Activated naive CD4-positive, alpha-beta T cell treated with anti-CD3 and anti-CD28 coated beads for 36 hours (primary cell): ENCODE measurements at regions not wholly inside any gene's neighbourhood (a gene's known extent, or its start where the extent isn't known, plus 50 kb on each side); places are given as distances from the start of the nearest gene placed in this dataset.
"Not testable (repeated sequence)": the region's sequence is repeated elsewhere in the genome, so short reads cannot be mapped to it uniquely, and the experiment has no call there.

Source experiments
- CTCF ChIA-PET: fragments of 350-600 bp; sonication (Branson Sonifier 250); formaldehyde crosslinking; loops from one replicate; lab custom pipeline; 2021; ENCODE audit warnings: antibody characterized with exemption; lab: Charles Lee
- DNase-seq: peaks from one replicate; pipeline ENCODE4 v3.0.0-alpha.2; 2020
- H3K27ac Mint-ChIP-seq: one replicate; pipeline ENCODE4 v1.8.0; 2021; ENCODE audit warnings: mild to moderate bottlenecking, mixed read lengths
- H3K27me3 Mint-ChIP-seq: one replicate; pipeline ENCODE4 v1.8.0; 2021; ENCODE audit warnings: low read depth, mixed read lengths
- H3K36me3 Mint-ChIP-seq: one replicate; pipeline ENCODE4 v1.8.0; 2021; ENCODE audit warnings: low read depth, mixed read lengths
- H3K4me1 Mint-ChIP-seq: one replicate; pipeline ENCODE4 v1.8.0; 2021; ENCODE audit warnings: low read depth, mixed read lengths
- H3K4me3 Mint-ChIP-seq: one replicate; pipeline ENCODE4 v1.8.0; 2021; ENCODE audit warnings: mild to moderate bottlenecking, moderate library complexity, mixed read lengths
- H3K9me3 Mint-ChIP-seq: one replicate; pipeline ENCODE4 v1.8.0; 2021; ENCODE audit warnings: mixed read lengths
- intact Hi-C: fragments of 100-400 bp; cut with micrococcal nuclease; formaldehyde crosslinking; loops from one replicate; pipeline ENCODE4 v1.15.1; 2023

DNA sequence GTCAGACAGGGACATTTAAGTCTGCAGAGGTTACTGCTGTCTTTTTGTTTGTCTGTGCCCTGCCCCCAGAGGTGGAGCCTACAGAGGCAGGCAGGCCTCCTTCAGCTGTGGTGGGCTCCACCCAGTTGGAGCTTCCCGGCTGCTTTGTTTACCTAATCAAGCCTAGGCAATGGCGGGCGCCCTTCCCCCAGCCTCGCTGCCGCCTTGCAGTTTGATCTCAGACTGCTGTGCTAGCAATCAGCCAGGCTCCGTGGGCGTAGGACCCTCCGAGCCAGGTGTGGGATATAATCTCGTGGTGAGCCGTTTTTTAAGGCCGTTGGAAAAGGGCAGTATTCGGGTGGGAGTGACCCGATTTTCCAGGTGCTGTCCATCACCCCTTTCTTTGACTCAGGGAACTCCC is 152.0 kb downstream of the SEM1 start:
- DNase-seq, H3K27ac Mint-ChIP-seq, H3K4me1 Mint-ChIP-seq, H3K9me3 Mint-ChIP-seq, H3K4me3 Mint-ChIP-seq, intact Hi-C loops, H3K27me3 Mint-ChIP-seq, H3K36me3 Mint-ChIP-seq, CTCF ChIA-PET: not testable (repeated sequence)

DNA sequence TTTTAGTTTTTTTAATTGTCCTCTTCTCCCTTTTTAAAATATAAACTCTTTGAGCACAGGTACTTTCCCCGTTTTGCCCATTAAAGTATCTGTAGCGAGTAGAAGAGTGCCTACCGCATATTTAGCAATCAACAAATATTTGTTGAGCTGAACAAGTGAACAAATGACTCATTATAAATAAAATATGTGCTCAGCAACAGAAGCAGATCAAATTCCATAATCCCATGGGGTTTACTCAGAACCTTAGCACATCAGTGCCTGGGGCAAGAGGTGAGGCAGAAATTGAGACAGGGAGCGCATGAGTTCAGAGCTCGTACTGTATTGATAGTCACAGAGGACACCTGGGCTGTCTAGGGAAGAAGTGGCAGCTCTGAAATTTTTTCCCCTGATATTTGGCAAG is 161.0 kb downstream of the SEM1 start:
- H3K36me3 Mint-ChIP-seq: no peaks in the 10 kb centered on the region
- no peak overlapping the region for H3K27ac Mint-ChIP-seq
- no peaks in the 10 kb centered on the region for H3K4me1 Mint-ChIP-seq
- intact Hi-C loops: no loop called here
- no peak overlapping the region for H3K4me3 Mint-ChIP-seq
- no peaks in the 10 kb centered on the region for H3K9me3 Mint-ChIP-seq
- CTCF ChIA-PET: no interaction called here
- DNase-seq: no peak
- peaks cover 1% of the 10 kb centered on the region for H3K27me3 Mint-ChIP-seq

DNA sequence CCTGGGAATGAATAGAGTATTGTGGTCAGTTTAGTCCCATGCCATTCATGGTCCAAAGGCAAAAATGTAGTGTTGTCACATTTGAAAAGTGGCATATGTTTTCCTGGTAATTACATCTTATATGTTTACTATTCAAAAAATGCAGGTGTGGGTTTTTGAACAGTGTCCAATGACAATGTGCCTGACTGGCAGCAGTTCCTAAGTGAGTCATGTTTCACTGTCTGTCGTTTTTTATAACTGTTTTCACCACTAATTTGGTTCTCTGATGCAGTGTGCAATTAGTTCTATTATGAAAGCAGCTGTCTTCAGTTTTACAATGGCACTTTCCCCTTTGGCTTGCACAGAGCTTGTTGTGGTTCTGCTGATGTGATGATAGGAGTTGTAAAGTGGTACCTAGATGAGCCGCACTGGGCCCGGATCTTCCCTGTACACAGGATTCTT is 162.3 kb downstream of the SEM1 start:
- Mint-ChIP-seq H3K36me3 (no peaks in the 10 kb centered on the region), H3K27ac (no peak overlapping the region), H3K4me1 (no peaks in the 10 kb centered on the region), H3K9me3 (no peaks in the 10 kb centered on the region), H3K27me3 (peaks cover 3% of the 10 kb centered on the region), H3K4me3 (no peak overlapping the region)
- intact Hi-C loops: no loop called here
- no peak for DNase-seq
- CTCF ChIA-PET: no interaction called here

DNA sequence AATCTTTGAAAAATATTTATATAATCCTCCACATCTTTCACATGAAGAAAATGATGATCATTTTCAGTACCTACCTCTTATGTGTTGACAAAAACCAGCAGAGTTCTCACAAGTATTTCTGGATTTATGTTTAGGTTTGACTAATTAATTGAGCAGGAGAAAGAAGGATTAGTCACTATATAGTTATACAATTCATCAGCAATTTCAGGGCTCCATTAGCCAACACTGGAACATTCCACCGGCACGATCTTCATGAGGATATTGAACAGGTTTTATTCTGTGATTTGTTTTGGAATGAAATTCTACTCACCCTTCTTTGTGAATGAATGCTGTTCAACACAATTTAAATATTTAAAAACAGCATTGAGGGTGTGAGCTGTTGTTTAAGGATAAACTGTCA is 163.2 kb downstream of the SEM1 start:
- no peaks in the 10 kb centered on the region for H3K36me3 Mint-ChIP-seq
- H3K27me3 Mint-ChIP-seq: peaks cover 3% of the 10 kb centered on the region
- H3K27ac Mint-ChIP-seq: no peak overlapping the region
- H3K9me3 Mint-ChIP-seq: no peaks in the 10 kb centered on the region
- no peak overlapping the region for H3K4me3 Mint-ChIP-seq
- CTCF ChIA-PET: no interaction called here
- DNase-seq: no peak
- intact Hi-C loops: no loop called here
- no peaks in the 10 kb centered on the region for H3K4me1 Mint-ChIP-seq

DNA sequence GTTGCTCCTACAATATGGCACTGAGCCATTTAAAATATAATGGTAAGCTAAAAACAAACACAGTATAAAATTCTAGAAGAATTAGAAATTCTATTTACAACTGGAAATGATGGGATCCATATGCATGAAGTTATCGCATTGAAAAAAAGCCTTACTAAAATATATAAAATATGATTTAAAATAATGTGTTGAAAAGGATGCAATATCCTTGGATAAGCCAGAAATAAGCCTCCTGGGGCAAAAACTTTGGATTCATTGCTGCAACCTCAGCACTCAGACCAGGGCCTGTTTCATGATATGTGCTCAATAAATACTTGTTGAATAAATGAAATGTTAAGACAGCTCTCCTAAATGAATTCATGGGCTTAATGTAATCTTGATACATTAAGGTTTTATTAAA is 170.2 kb downstream of the SEM1 start:
- H3K4me3 Mint-ChIP-seq: no peak overlapping the region
- CTCF ChIA-PET: no interaction called here
- intact Hi-C loops: no loop called here
- H3K9me3 Mint-ChIP-seq: no peaks in the 10 kb centered on the region
- H3K27me3 Mint-ChIP-seq: peaks cover 4% of the 10 kb centered on the region
- H3K4me1 Mint-ChIP-seq: no peaks in the 10 kb centered on the region
- DNase-seq: no peak
- no peak overlapping the region for H3K27ac Mint-ChIP-seq
- H3K36me3 Mint-ChIP-seq: no peaks in the 10 kb centered on the region

DNA sequence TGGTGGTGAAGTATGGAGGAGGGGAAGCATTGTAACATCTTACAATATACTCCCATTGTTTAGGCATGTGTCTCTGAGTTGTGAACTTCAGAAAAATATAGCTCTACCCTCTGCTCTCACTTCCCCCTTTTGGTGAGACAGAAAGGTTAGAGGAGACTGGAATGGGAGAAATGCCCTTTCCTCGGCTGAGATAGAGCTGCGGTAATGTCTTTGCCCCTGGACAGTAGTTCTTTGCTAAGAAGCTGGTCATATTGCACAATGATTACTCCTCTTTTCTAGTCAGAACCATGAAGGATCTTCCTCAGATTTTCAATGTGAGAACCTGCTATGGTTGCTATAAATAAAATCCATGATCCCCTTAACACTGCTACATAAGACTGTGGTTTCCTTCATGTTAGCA is 171.0 kb downstream of the SEM1 start:
- no peak for DNase-seq
- no peak overlapping the region for H3K4me3 Mint-ChIP-seq
- CTCF ChIA-PET: no interaction called here
- H3K27ac Mint-ChIP-seq: no peak overlapping the region
- no peaks in the 10 kb centered on the region for H3K9me3 Mint-ChIP-seq
- intact Hi-C loops: no loop called here
- H3K4me1 Mint-ChIP-seq: no peaks in the 10 kb centered on the region
- no peaks in the 10 kb centered on the region for H3K36me3 Mint-ChIP-seq
- peaks cover 6% of the 10 kb centered on the region for H3K27me3 Mint-ChIP-seq

DNA sequence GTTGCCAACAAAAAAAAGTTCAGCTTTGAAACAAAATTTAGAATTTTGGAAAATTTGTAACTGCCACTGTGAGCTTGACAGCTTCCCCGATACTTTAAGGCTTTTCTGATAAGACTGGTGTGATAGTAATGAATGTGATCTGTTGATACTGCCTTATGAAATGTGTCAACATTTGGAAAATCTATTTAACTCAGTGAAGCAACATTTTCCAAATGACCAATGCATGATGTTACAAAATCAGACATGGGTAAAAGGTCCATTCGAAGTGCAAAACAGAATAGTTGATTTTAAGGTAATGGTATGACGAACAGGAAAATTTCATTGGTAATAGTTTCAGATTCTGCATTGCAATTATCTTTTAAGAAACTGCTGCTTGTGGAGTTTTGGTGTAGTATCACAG is 175.4 kb downstream of the SEM1 start:
- H3K9me3 Mint-ChIP-seq: no peaks in the 10 kb centered on the region
- H3K4me3 Mint-ChIP-seq: no peak overlapping the region
- no peak overlapping the region for H3K27ac Mint-ChIP-seq
- no peaks in the 10 kb centered on the region for H3K4me1 Mint-ChIP-seq
- intact Hi-C loops: no loop called here
- CTCF ChIA-PET: no interaction called here
- peaks cover 17% of the 10 kb centered on the region for H3K27me3 Mint-ChIP-seq
- no peak for DNase-seq
- H3K36me3 Mint-ChIP-seq: no peaks in the 10 kb centered on the region

DNA sequence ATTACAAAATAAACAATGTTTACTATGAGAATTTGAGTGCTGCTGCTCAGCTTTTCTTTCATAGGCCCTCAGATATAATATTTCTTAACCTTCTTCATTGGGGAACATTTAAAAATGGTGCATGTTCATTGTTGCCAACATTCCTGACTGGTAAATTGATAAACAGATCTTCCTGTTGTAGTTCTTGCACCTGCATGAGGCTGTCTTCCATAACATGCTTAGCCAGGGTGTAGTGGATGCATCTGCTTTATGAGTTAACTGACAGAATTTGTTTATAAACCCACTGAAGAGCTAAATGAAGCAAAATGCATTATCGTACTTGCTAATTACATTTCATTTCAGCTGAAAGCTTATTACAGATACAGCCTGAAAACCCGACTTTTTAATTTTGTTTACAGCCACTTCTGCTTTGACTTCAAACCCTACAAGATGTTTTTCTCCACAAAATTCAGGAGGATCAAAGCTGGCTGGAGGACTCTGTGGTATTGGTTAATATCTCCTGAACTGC is 177.2 kb downstream of the SEM1 start:
- no peaks in the 10 kb centered on the region for H3K9me3 Mint-ChIP-seq
- H3K4me1 Mint-ChIP-seq: no peaks in the 10 kb centered on the region
- intact Hi-C loops: no loop called here
- no peaks in the 10 kb centered on the region for H3K36me3 Mint-ChIP-seq
- no peak overlapping the region for H3K27ac Mint-ChIP-seq
- CTCF ChIA-PET: no interaction called here
- no peak for DNase-seq
- H3K4me3 Mint-ChIP-seq: no peak overlapping the region
- H3K27me3 Mint-ChIP-seq: peaks cover 17% of the 10 kb centered on the region

DNA sequence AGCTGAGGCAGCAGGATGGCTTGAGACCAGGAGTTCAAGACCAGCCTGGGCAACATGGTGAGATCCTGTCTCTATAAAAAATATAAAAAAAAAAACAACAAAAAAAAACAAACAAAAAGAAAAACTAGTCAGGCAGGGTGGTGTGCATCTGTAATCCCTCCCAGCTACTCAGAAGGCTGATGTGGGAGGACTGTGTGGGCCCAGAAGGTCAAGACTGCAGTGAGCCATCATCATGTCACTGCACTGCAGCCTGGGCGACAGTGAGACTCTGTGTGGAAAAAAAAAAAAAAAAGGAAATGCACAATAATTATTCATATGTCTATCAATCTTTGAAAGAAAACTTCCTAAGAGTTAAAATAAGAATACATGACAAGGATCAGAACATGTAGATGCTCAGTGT is 178.3 kb downstream of the SEM1 start:
- CTCF ChIA-PET: no interaction called here
- DNase-seq: no peak
- Mint-ChIP-seq H3K27ac (no peak overlapping the region), H3K4me3 (no peak overlapping the region), H3K36me3 (no peaks in the 10 kb centered on the region), H3K4me1 (no peaks in the 10 kb centered on the region), H3K27me3 (peaks cover 25% of the 10 kb centered on the region), H3K9me3 (no peaks in the 10 kb centered on the region)
- intact Hi-C loops: no loop called here

DNA sequence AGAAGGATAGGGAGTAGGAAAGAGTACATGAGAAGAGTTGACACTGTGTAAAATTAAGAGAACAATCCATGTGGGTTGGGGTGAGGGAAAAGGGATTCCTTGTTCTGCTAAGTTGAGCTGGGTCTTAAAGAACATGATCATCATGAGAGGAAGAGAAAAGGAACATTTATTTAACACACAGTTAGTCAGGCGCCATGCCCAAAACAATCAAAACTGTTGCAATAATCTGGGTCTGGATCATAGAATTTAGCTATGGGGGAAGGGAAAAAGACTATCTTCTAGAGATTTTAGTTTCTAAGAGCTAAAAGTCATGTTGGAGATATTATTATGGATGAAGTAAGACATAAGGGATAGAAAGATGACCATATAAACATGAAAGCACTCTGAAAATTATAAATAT is 178.9 kb downstream of the SEM1 start:
- H3K9me3 Mint-ChIP-seq: no peaks in the 10 kb centered on the region
- no peak for DNase-seq
- H3K36me3 Mint-ChIP-seq: no peaks in the 10 kb centered on the region
- H3K4me3 Mint-ChIP-seq: no peak overlapping the region
- intact Hi-C loops: no loop called here
- H3K27me3 Mint-ChIP-seq: peaks cover 27% of the 10 kb centered on the region
- CTCF ChIA-PET: no interaction called here
- H3K27ac Mint-ChIP-seq: no peak overlapping the region
- no peaks in the 10 kb centered on the region for H3K4me1 Mint-ChIP-seq

DNA sequence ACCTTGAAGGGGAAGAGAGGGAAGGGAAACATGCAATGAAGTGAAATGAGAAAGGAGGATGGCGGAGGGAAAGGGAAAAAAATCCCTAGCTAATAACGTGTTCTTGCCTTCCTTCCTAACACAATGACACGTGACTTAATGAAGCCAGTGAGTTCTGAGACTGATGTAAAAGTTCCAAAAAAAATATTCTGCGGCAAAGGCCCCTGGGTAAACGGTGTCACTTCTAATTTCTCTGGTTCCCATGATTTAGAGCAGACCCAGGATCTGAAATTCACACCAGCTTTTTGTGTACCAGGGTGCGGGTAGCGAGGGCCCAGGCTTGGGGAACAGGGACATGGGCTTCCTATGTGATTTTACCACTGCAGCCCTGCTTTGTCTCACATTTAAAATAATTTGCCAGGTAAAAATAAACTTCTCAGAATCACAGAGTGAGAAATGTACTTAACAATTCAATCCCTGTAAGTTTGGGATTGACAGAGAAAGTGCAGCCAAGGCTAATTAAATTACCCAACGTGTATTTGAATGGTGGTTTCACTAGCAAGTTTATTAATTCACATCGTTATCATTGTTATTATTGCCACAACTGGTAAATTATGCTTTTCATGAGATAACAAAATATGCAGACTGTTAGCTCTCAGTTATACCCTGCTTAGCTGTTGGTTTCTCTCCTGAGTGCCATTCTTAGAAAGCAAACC is 182.4 kb downstream of the SEM1 start:
- no peaks in the 10 kb centered on the region for H3K9me3 Mint-ChIP-seq
- H3K27me3 Mint-ChIP-seq: peaks cover 34% of the 10 kb centered on the region
- CTCF ChIA-PET: no interaction called here
- H3K27ac Mint-ChIP-seq: no peak overlapping the region
- no peaks in the 10 kb centered on the region for H3K36me3 Mint-ChIP-seq
- DNase-seq: no peak
- no peaks in the 10 kb centered on the region for H3K4me1 Mint-ChIP-seq
- no peak overlapping the region for H3K4me3 Mint-ChIP-seq
- intact Hi-C loops: no loop called here

DNA sequence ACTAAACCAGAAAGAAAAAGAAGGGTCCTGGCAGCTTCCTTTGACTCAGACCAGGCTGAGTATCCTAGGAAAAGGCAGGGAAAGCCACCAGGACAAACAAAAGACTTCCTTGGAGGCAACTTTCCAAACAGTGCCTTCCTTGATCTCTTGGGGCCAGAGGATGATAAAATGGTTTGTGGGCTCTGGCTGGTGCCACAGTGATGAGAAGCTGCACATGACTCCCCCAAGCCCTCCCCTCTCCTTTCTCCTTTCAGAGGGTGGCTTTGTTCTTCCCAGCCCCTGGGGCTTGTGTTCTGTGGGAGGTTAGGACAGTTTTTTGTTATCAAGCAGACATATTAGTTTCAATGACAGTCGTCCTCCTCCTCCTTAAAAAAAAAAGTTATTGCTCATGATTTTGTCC is 183.2 kb downstream of the SEM1 start:
- Mint-ChIP-seq H3K4me1 (no peaks in the 10 kb centered on the region), H3K27me3 (peaks cover 34% of the 10 kb centered on the region)

DNA sequence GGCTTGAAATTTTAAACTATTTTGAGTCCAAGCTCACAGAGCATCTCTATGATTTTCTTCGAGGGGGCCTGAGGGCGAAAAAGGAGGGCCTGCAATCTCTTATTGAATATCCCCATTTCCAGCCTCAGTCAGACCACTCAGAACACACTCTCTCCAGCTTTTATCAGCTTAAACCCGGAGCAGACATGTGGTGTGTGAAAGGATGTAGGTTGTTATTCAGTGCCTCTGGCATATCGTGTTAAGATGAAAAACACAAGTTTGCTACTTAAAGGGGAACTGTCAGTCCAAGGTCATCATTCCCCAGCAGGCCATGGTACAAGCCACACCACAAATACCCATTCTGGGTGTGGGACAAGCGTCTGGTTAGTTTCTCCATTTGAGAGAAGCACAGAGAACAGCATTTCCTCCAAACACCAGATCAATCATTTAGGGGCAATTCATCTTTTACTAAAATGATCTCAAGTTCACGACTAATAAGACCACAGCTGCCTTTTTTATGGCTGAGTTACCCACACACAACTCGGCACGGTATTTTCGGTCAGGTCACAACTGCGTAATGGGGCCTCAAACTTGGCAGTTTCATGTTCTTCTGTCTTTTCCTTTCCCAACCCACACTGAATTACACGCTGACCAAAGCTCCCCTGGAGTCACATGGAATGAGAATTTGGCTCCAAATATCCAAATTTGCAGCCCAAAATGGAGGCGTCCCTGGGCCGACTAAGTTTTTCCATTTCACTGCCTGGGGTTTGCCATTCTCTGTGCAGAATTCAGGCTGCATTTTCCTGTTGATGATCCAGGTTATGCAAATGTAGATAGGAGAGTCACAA is 188.4 kb downstream of the SEM1 start:
- CTCF ChIA-PET: no interaction called here
- no peak for DNase-seq
- H3K27ac Mint-ChIP-seq: no peak overlapping the region
- intact Hi-C loops: no loop called here
- H3K9me3 Mint-ChIP-seq: no peaks in the 10 kb centered on the region
- no peak overlapping the region for H3K4me3 Mint-ChIP-seq
- H3K27me3 Mint-ChIP-seq: peaks cover 17% of the 10 kb centered on the region
- no peaks in the 10 kb centered on the region for H3K4me1 Mint-ChIP-seq
- H3K36me3 Mint-ChIP-seq: no peaks in the 10 kb centered on the region

More for the DNA sequence above, 183.2 kb downstream of the SEM1 start:
- no peaks in the 10 kb centered on the region for H3K9me3 Mint-ChIP-seq
- H3K36me3 Mint-ChIP-seq: no peaks in the 10 kb centered on the region
- DNase-seq: no peak
- no peak overlapping the region for H3K4me3 Mint-ChIP-seq
- H3K27ac Mint-ChIP-seq: no peak overlapping the region
- intact Hi-C loops: no loop called here
- CTCF ChIA-PET: no interaction called here
